Prostate gland (tissue), 2 donors: ENCODE measurements at regions not wholly inside any gene's neighbourhood (a gene's known extent, or its start where the extent isn't known, plus 50 kb on each side); places are given as distances from the start of the nearest gene placed in this dataset.

ENCODE experiments used
- POLR2A ChIP-seq: fragments of 450-650 bp; IDR thresholded peaks from one replicate; pipeline ENCODE4 v1.6.1; 2016; ENCODE audit warnings: antibody characterized with exemption, mild to moderate bottlenecking
- POLR2AphosphoS5 ChIP-seq: sonication (generic); formaldehyde crosslinking; IDR thresholded peaks from one replicate; pipeline ENCODE4 v1.6.1; 2017; ENCODE audit warnings: antibody characterized with exemption
- TF ChIP-seq, protein P1 (sequence below), 4 experiments: fragments of 200-600 bp in 2 of 4; fragments of 450-650 bp in 2 of 4; sonication (generic) in 2 of 4; IDR thresholded peaks; 1 replicate in 3 of 4; 2 replicates in 1 of 4; pipeline ENCODE4 v1.5.1; 2016 to 2019; ENCODE audit warnings: antibody characterized with exemption in 4 of 4, mild to moderate bottlenecking in 2 of 4, moderate library complexity in 2 of 4

GRCh38 chr2:4094743-4095142 is 391.4 kb downstream of the DCDC2C start:
- TF ChIP-seq, protein P1, sequence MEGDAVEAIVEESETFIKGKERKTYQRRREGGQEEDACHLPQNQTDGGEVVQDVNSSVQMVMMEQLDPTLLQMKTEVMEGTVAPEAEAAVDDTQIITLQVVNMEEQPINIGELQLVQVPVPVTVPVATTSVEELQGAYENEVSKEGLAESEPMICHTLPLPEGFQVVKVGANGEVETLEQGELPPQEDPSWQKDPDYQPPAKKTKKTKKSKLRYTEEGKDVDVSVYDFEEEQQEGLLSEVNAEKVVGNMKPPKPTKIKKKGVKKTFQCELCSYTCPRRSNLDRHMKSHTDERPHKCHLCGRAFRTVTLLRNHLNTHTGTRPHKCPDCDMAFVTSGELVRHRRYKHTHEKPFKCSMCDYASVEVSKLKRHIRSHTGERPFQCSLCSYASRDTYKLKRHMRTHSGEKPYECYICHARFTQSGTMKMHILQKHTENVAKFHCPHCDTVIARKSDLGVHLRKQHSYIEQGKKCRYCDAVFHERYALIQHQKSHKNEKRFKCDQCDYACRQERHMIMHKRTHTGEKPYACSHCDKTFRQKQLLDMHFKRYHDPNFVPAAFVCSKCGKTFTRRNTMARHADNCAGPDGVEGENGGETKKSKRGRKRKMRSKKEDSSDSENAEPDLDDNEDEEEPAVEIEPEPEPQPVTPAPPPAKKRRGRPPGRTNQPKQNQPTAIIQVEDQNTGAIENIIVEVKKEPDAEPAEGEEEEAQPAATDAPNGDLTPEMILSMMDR (IDR thresholded peaks at IDR 0.05): no peak
- TF ChIP-seq POLR2AphosphoS5: no peak
- no peak for TF ChIP-seq POLR2A
